IPS DF 19.7 (cell line): ENCODE measurements at regions not wholly inside any gene's neighbourhood (a gene's known extent, or its start where the extent isn't known, plus 50 kb on each side); places are given as distances from the start of the nearest gene placed in this dataset.
"Not testable (repeated sequence)": the region's sequence is repeated elsewhere in the genome, so short reads cannot be mapped to it uniquely, and the experiment has no call there.

ENCODE experiments used
- DNase-seq: peaks from one replicate; pipeline ENCODE4 v3.0.0-alpha.2; 2013; ENCODE audit warnings: low read depth, low spot score

GRCh38 chr7:67301667-67302066, 305.0 kb downstream of the TYW1 start:
- DNase-seq, result no peak

GRCh38 chr7:67302113-67303039, 305.7 kb downstream of the TYW1 start:
- peak; percentile 93 for DNase-seq

GRCh38 chr7:67304846-67305245, 308.2 kb downstream of the TYW1 start:
- DNase-seq, result not testable (repeated sequence)

- DNase-seq, result no peak
These were observed 309.7 kb downstream of the TYW1 start for GRCh38 chr7:67306331-67306730.

GRCh38 chr7:67309764-67310549, 313.3 kb downstream of the TYW1 start:
- no peak for DNase-seq

- DNase-seq, result no peak
These were observed 315.3 kb downstream of the TYW1 start for GRCh38 chr7:67311901-67312300.

- DNase-seq, result no peak
These were observed 316.6 kb downstream of the TYW1 start for GRCh38 chr7:67313213-67313612.

GRCh38 chr7:67316902-67317301, 320.3 kb downstream of the TYW1 start:
- DNase-seq, result not testable (repeated sequence)

- DNase-seq, result not testable (repeated sequence)
These were observed 331.6 kb downstream of the TYW1 start for GRCh38 chr7:67328257-67328656.

- not testable (repeated sequence) for DNase-seq
These were observed 338.5 kb downstream of the TYW1 start for GRCh38 chr7:67335165-67335564.

- not testable (repeated sequence) for DNase-seq
These were observed 339.0 kb downstream of the TYW1 start for GRCh38 chr7:67335663-67336062.

GRCh38 chr7:67338545-67338944, 341.9 kb downstream of the TYW1 start:
- not testable (repeated sequence) for DNase-seq

- no peak for DNase-seq
These were observed 344.6 kb downstream of the TYW1 start for GRCh38 chr7:67341153-67341768.

- DNase-seq, result no peak
These were observed 346.5 kb downstream of the TYW1 start for GRCh38 chr7:67343114-67343513.

GRCh38 chr7:67343572-67343971, 346.9 kb downstream of the TYW1 start:
- no peak for DNase-seq

- DNase-seq, result no peak
These were observed 348.0 kb downstream of the TYW1 start for GRCh38 chr7:67344481-67345193.

GRCh38 chr7:67346126-67346525, 349.5 kb downstream of the TYW1 start:
- no peak for DNase-seq

GRCh38 chr7:67346876-67347275, 350.2 kb downstream of the TYW1 start:
- DNase-seq, result no peak

- DNase-seq, result no peak
These were observed 351.5 kb downstream of the TYW1 start for GRCh38 chr7:67348171-67348570.

- not testable (repeated sequence) for DNase-seq
These were observed 361.0 kb downstream of the TYW1 start for GRCh38 chr7:67357653-67358052.

GRCh38 chr7:67358316-67358715, 361.7 kb downstream of the TYW1 start:
- DNase-seq, result not testable (repeated sequence)
